ENCODE measurements at regions not wholly inside any gene's neighbourhood (a gene's known extent, or its start where the extent isn't known, plus 50 kb on each side); places are given as distances from the start of the nearest gene placed in this dataset.

DNA sequence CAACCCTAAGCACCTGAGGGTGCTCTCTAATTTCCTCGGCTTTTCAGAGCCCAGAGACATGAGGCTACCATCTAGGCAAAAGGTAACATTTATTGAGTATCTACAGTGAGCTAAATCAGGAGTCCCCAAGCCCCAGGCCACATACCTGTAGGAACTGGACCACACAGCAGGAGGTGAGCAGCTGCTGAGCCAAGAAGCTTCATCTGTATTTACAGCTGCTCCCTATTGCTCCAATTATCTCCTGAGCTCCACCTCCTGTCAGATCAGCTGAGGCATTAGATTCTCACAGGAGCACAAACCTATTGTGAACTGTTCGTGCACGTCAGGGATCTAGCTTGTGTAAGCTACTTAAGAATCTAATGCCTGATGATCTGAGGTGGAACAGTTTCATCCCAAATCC lies 70.2 kb downstream of the RND3 start:
- no peak for DNase-seq (ENCODE audit: low spot score)

DNA sequence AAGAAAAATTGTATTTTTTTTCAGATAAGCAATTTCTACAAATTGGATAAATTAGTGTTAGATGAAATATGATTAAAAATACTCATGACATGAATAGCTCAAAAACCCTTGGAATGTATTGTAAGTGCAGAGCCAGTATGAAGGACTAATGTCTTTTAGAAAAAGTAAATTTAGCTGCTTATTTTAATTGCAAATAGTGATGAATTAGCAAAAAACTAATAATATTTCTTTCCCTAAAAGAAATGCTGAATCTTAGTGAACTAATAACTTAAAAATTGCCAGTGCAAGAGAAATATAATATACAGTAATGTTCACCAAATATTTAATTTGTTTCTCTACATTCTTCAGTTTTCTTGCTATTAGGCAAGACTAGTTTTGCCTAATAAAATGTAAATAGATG lies 72.4 kb downstream of the RND3 start:
- DNase-seq (ENCODE audit: low spot score): no peak

DNA sequence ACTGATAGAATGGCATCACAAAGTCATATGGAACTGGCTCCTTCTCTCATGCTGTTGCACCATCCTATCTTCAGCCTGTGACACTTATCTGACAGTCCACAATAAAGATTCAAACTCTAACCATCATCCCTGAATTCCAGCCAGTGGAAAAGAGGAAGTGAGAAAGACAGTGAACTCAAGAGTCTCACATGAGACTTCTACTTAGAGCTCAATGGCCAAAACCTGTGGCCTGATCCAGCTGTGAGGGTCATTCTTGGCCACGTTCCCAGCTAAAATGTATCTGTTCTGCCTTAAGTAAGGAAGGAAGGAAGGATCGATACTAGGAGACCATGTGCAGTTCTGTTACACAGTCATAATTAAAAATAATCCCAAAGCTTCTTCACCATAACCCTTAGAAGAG lies 73.6 kb downstream of the RND3 start:
- no peak for DNase-seq (ENCODE audit: low spot score)

DNA sequence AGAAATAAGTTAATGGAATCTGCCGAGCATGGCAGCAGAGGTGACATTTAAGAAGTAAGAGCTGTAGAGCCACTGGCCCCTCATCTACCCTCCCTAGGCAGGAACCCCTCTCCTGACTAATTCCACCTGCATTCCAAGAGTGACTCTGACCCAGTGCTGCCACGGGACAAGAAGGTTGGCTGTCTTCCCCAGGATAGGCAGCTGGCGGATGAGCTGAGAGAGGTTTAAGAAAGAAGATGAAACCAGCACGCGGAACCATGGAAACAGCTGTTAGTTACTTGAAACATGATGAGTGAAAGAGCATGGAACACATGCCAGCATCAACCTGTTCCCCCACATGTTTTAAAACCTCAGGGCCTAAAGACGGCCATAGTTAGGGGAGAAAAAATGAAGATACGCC lies 74.1 kb downstream of the RND3 start:
- no peak for DNase-seq (ENCODE audit: low spot score)

GRCh38 chr2:150410809-150411208 lies 76.7 kb downstream of the RND3 start:
- no peak for DNase-seq (ENCODE audit: low spot score)

DNA sequence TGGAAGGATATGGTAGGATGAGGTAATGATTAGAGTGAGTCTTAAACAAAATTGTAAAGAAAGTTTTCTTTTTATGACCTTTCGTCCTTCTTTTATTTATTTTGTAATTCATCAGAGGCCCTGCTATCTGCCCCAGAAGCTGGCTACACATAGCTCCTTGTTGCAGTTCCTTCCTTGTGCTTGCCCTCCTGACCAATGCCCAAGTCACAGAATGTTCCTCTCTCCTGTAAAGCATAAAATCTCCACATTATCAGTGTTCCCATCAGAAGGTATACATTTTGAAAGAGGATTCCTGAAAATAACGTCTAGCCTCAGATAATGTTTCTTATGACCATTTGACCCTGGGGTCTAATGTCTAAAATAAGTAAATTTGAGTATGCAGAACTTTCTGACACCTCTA lies 78.3 kb downstream of the RND3 start:
- no peak for DNase-seq (ENCODE audit: low spot score)

- DNase-seq (ENCODE audit: low spot score): no peak
These were observed 83.3 kb downstream of the RND3 start for GRCh38 chr2:150404147-150404546.

GRCh38 chr2:150403457-150403856 lies 84.0 kb downstream of the RND3 start:
- no peak for DNase-seq (ENCODE audit: low spot score)

GRCh38 chr2:150402953-150403352 lies 84.5 kb downstream of the RND3 start:
- DNase-seq (ENCODE audit: low spot score): no peak

GRCh38 chr2:150400849-150401248 lies 86.6 kb downstream of the RND3 start:
- DNase-seq (ENCODE audit: low spot score): no peak

GRCh38 chr2:150392614-150393013 lies 94.9 kb downstream of the RND3 start:
- DNase-seq (ENCODE audit: low spot score): no peak

DNA sequence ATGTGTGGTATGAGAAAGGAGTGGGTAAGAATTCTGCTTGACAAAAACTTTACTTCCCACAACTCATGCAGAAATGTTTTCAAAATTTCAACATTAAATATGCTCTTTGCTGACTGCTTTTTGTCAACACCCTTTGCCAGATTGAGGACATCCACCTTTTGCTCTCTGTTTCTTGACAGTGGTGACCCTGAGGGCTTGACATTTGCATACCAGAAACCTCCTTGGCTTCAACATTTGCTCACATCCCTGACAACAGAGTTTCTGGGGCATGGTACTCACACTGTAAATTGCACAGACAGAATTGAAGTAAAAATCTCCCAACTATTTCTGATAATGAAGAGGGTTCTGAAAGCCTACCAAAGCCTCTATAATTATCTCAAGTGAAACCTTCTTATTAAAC lies 95.7 kb downstream of the RND3 start:
- DNase-seq (ENCODE audit: low spot score): no peak

DNA sequence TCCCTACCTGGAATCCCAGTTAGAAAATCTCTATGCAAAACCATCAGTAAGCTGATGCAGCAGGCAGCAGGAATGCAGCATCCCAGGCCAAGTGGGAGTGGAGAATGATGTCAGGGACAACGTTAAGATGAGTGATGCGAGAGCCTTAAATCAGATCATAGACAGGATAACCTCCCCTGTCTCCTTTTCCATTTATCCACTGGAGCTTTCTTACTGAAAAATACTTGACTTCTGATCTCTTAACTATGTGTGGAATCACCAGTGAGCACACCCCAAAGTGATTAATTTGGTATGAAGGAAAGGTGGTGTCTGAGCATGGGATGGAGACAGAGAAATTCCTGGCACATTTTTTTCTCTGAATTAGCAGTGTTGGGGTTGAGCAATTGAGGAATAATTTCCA lies 98.0 kb downstream of the RND3 start:
- no peak for DNase-seq (ENCODE audit: low spot score)

DNA sequence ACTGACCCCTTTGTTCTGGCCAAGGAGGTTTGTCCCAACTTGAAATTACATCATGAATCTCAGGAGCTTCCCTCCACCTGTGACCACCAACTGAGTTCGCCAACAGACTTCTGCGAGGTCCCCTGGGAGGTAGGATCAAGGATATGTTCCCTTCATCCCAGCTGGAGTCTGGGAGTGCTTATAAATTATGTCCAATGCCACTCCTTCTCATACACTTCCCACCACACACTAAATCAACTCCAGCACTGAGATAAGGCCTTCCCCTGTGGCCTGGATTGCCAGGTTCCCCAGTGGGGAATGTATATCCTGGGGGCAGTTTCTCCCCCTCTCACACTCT lies 99.2 kb downstream of the RND3 start:
- DNase-seq (ENCODE audit: low spot score): no peak

GRCh38 chr2:150387586-150388288 lies 99.7 kb downstream of the RND3 start:
- DNase-seq (ENCODE audit: low spot score): no peak

DNA sequence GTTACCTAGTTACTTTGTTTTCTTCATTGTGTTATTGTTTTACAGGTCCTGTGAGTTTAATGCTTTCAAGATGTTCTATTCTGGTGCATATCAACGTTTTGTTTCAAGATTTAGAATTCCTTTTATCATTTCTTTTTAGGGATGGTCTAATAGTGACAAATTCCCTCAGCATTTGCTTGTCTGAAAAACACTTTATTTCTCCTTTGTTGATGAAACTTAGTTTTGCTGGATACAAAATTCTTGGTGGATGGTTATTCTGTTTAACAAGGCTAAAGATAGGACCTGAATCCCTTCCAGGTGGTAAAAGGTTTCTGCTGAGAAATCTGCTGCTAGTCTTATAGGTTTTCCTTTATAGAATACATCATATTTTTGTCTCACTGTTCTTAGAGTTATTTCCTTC lies 102.3 kb downstream of the RND3 start:
- DNase-seq (ENCODE audit: low spot score): no peak

DNA sequence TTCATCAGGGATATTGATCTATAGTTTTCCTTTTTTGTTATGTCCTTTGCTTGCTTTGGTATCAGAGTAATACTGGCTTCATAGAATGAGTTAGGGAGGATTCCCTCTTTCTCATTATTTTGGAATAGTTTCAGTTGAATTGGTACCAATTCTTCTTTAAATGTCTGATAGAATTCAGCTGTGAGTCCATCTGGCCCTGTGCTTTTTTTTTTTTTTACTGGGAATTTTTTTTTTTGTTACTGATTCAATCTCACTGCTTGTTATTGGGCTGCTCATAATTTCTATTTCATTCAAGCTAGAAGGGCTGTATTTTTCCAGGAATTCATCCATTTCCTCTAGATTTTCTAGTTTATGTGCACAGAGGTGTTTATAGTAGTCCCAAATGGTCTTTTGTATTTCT lies 103.9 kb downstream of the RND3 start:
- DNase-seq (ENCODE audit: low spot score): no peak

- no peak for DNase-seq (ENCODE audit: low spot score)
These were observed 108.3 kb downstream of the RND3 start for GRCh38 chr2:150379166-150379565.

DNA sequence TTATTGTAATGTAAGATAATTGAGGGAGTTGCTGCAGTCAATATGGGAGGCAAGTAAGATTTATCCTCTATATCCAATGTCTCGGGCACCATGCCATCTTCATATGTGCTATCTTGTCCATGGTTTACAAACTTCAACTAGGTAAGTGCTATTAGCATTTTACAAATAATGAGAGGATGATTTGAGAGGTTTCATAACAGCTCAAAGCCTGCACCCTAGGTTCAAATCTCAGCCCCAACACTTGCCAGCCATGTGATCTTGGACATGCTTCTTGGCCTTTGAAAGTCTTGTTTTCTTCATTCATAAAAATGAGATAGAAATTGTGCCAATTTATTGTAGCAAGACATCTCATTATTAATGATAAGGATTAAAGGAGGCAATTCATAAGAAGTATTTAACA lies 108.8 kb downstream of the RND3 start:
- DNase-seq (ENCODE audit: low spot score): no peak

DNA sequence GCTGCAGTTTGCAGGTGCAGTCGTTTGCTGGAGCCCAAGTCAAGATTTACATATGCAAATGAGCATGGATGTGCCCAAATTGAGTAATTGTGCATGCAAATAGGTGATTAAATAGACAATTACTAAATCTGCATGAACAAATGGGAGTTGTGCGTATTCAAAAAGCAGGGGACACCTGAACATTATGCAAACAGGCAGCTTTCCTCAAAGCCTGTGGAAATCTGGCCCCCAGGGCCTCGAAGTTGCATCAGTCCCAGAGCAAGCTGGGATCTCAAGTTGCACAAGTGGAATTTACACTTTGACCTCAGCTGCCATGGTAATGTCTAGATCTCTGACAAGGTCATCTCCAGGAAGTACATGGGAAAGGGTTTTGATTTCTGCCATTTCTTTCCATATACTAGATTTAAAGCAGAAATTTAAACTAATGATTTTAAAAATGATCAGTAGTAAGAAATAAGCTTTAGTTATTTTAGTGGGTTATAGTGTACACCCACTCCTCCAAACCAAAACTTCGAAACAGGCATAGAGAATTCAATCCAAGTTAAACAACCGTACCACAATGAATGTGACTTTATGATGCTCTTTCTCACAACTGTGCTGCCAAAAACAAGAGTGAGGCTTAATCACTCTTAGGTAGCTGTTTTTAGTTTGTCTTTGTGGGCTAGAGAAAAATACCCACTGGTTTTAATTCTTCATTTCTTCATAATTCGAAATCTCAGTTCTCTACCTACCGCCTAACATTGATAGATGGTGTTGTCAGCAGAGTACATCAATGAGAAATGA lies 110.7 kb downstream of the RND3 start:
- no peak for DNase-seq (ENCODE audit: low spot score)

DNA sequence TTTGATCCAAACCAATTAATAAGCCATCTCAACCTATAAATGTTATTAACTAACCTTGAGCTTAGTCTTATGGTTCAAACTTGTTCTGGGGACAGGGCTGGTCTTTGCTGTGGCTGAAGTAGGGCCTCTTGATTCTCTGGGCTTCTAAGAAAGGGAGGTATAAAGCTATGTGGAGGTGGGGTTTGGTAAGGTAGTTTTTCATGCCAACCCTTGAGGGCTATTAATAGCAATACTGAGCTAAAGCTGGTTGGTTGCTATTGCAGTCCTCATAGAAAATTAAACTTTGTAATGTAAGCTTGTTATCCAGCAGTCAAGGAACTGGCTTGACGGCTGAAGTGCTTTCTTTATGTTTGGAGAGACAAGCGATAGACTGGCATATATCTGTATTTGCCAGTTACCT lies 112.1 kb downstream of the RND3 start:
- DNase-seq (ENCODE audit: low spot score): no peak

DNA sequence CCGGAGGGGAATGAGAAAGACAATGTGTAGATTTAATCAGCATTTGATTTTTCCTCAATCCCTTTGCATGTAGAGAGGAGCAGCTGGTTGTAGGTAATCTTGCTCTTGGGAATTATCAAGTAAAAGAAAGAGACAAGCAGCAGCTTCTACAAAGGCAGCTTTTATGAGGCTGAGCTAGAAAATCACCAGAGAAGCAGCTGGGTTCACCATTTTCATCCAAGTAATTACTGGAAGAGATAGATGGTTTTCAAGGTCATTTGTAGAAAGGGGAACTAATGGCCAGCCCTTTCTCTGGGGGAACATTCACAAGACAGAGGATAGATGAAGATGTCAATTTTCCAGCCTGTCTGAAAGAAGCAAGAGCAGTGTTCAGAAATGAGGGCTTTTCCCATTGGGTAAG lies 113.0 kb downstream of the RND3 start:
- DNase-seq (ENCODE audit: low spot score): no peak

DNA sequence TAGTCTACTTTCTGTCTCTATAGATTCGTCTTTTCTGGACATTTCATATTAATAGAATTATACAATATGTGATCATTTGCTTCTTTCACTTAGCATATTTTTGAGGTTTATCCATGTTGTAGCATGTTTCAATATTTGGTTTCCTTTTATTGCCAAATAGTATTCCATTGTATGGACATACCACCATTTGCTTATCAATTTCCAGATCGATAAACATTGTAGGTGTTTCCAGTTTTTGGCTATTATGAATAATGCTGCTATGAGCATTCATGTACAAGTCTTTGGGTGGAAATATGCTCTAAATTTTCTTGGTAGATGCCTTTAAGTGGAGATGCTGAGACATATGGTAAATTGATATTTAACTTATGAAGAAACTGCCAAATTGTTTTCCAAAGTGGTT lies 114.1 kb downstream of the RND3 start:
- DNase-seq (ENCODE audit: low spot score): no peak

All from COLO829 (cell line).